GM23248 (cell line): ENCODE measurements at regions not wholly inside any gene's neighbourhood (a gene's known extent, or its start where the extent isn't known, plus 50 kb on each side); places are given as distances from the start of the nearest gene placed in this dataset.
"Not testable (repeated sequence)": the region's sequence is repeated elsewhere in the genome, so short reads cannot be mapped to it uniquely, and the experiment has no call there.

ENCODE experiments used
- DNase-seq: peaks from one replicate; pipeline ENCODE4 v3.0.0-alpha.2; 2015
- H2AFZ ChIP-seq: fragments of 200-600 bp; sonication (generic); 2 replicates; pipeline ENCODE4 v1.6.1; 2016; ENCODE audit warnings: antibody characterized with exemption
- H3F3A ChIP-seq: fragments of 200-600 bp; sonication (generic); 2 replicates; pipeline ENCODE4 v1.6.1; 2016; ENCODE audit warnings: mild to moderate bottlenecking, antibody characterized with exemption, mixed run types; ENCODE audit not compliant: insufficient read depth
- H3K27ac ChIP-seq: fragments of 200-600 bp; sonication (generic); 2 replicates; pipeline ENCODE4 v1.5.1; 2016; ENCODE audit warnings: mild to moderate bottlenecking
- H3K27me3 ChIP-seq: fragments of 200-600 bp; sonication (generic); replicated peaks from 2 replicates; pipeline ENCODE4 v1.6.1; 2016; ENCODE audit warnings: mild to moderate bottlenecking; ENCODE audit not compliant: insufficient read depth
- H3K36me3 ChIP-seq: fragments of 200-600 bp; sonication (generic); 2 replicates; pipeline ENCODE4 v1.6.1; 2016; ENCODE audit warnings: low read depth, mild to moderate bottlenecking
- H3K4me1 ChIP-seq: fragments of 200-600 bp; sonication (generic); 2 replicates; pipeline ENCODE4 v1.6.1; 2016; ENCODE audit warnings: mild to moderate bottlenecking; ENCODE audit not compliant: insufficient read depth
- H3K4me2 ChIP-seq: fragments of 200-600 bp; sonication (generic); one replicate; pipeline ENCODE4 v1.6.1; 2016; ENCODE audit warnings: mild to moderate bottlenecking; ENCODE audit not compliant: unreplicated experiment
- H3K4me3 ChIP-seq: fragments of 200-600 bp; sonication (generic); 2 replicates; pipeline ENCODE4 v1.5.1; 2016; ENCODE audit warnings: mild to moderate bottlenecking
- H3K79me2 ChIP-seq: fragments of 200-600 bp; sonication (generic); 2 replicates; pipeline ENCODE4 v1.6.1; 2016; ENCODE audit warnings: mild to moderate bottlenecking; ENCODE audit not compliant: insufficient read depth
- H3K9ac ChIP-seq: fragments of 200-600 bp; sonication (generic); 2 replicates; pipeline ENCODE4 v1.6.1; 2016; ENCODE audit warnings: mild to moderate bottlenecking
- H3K9me2 ChIP-seq: fragments of 200-600 bp; sonication (generic); 2 replicates; pipeline ENCODE4 v1.6.1; 2016; ENCODE audit warnings: mixed run types, mild to moderate bottlenecking, moderate library complexity; ENCODE audit not compliant: insufficient read depth
- H3K9me3 ChIP-seq: fragments of 200-600 bp; sonication (generic); one replicate; pipeline ENCODE4 v1.6.1; 2017; ENCODE audit warnings: low read depth
- H4K20me1 ChIP-seq: fragments of 200-600 bp; sonication (generic); 2 replicates; pipeline ENCODE4 v1.6.0; 2016; ENCODE audit not compliant: insufficient read depth
- EZH2 ChIP-seq: fragments of 200-600 bp; sonication (generic); IDR thresholded peaks from 2 replicates; pipeline ENCODE4 v1.6.1; 2018; ENCODE audit warnings: antibody characterized with exemption, mild to moderate bottlenecking; ENCODE audit not compliant: insufficient read depth, poor library complexity, severe bottlenecking
- EZH2phosphoT487 ChIP-seq: fragments of 200-600 bp; sonication (generic); IDR thresholded peaks from 2 replicates; pipeline ENCODE4 v1.6.1; 2018; ENCODE audit warnings: antibody characterized with exemption, moderate library complexity, mild to moderate bottlenecking, low read depth; ENCODE audit not compliant: insufficient read depth
- WGBS, 2 experiments: methylation state at CpG; one replicate each; pipeline ENCODE4 v1.1.6; 2015 to 2017; ENCODE audit warnings: low lambda C conversion rate in 2 of 2, low coverage in 1 of 2; ENCODE audit errors: missing lambda C conversion rate in 2 of 2; 5-methylcytosine and 5-hydroxymethylcytosine counted together
- in situ Hi-C: fragments of 300-500 bp; cut with MboI; formaldehyde crosslinking; loops from 2 replicates; pipeline ENCODE4 v1.15.0; 2020

DNA sequence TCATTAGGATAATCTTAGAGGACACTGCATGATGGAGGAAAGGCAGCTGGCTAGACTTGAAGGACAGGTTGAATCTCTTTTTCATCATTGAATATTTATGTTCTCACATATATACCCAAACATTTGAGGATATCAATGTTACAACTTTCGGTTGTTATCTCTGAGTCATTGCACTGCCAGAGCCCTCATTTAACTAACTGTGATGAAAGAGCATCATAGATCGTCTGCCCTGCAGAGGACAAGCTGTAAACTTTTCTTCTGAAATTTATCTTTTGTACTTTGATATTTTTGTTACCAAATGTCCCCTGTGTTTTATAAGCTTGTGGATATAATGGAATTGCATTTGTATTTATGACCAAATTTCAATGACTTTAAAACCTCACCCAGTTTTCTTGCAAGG lies 298.7 kb downstream of the PHF14 start:
- H3K27me3 ChIP-seq = no peaks in the 10 kb centered on the region
- in situ Hi-C loops = no loop called here
- TF ChIP-seq EZH2phosphoT487 (no peak), EZH2 (no peak)

DNA sequence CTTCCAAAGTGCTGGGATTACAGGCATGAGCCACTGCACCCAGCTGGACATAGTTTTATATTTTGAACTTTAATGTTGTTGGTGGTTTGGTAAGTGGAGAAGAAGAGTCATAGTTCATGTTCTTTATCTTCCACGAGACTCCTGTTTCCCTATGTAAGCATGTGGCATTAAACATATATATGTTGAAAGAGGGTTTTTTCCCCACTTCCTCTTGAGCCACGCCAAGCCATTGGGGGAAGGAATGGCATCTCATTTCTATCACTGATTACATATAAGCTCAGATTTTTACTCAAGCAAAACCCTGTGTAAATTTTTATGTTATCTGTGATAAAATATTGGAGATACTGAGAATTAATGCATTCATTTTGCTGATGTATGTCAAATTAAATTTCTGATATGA lies 300.4 kb downstream of the PHF14 start:
- Histone ChIP-seq H3K27ac (no peak overlapping the region), H2AFZ (no peak overlapping the region), H3K36me3 (no peaks in the 10 kb centered on the region), H3K4me3 (no peak overlapping the region), H3F3A (no peaks in the 10 kb centered on the region), H3K9me2 (no peaks in the 10 kb centered on the region), H3K9ac (no peak overlapping the region), H4K20me1 (no peaks in the 10 kb centered on the region), H3K79me2 (no peaks in the 10 kb centered on the region), H3K4me1 (no peaks in the 10 kb centered on the region), H3K9me3 (no peaks in the 10 kb centered on the region), H3K4me2 (no peak overlapping the region), H3K27me3 (no peaks in the 10 kb centered on the region)
- DNase-seq = no peak
- 34 to 36% methylated on average over 2 of the region's 2 CpGs for WGBS, 2 experiments
- in situ Hi-C loops = no loop called here
- TF ChIP-seq EZH2phosphoT487 (no peak), EZH2 (no peak)

More for the DNA sequence above, 298.7 kb downstream of the PHF14 start:
- DNase-seq = no peak
- Histone ChIP-seq H3K9me3 (no peaks in the 10 kb centered on the region), H2AFZ (no peak overlapping the region), H3F3A (no peaks in the 10 kb centered on the region), H3K9ac (no peak overlapping the region), H3K9me2 (no peaks in the 10 kb centered on the region), H3K4me3 (no peak overlapping the region), H3K36me3 (no peaks in the 10 kb centered on the region), H3K4me1 (no peaks in the 10 kb centered on the region), H3K79me2 (no peaks in the 10 kb centered on the region), H3K4me2 (no peak overlapping the region), H3K27ac (no peak overlapping the region), H4K20me1 (no peaks in the 10 kb centered on the region)
- 31 to 39% methylated on average over 2 of the region's 2 CpGs for WGBS, 2 experiments

DNA sequence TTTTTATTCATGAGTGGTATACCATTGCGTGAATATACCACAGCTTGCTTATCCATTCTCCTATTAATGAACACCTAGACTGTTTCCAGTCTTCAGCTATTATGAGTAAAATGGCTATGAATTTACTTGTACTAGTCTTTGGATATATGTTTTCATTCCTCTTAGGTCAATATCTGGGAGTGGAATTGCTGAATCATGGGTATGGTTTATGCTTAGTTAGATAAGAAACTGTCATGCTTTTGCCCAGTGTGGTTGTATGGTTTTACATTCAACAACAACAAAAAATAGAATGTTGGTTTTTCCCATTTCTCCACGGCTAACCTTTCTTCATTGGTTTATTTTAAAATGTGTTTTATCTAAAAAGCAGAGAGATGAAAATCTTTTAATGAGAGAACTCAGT lies 308.3 kb downstream of the PHF14 start:
- Histone ChIP-seq H3K9me2 (no peaks in the 10 kb centered on the region), H3K36me3 (no peaks in the 10 kb centered on the region), H3K27ac (no peak overlapping the region), H3K4me3 (no peak overlapping the region), H2AFZ (no peak overlapping the region), H3K9ac (no peak overlapping the region), H3K79me2 (no peaks in the 10 kb centered on the region), H3F3A (no peaks in the 10 kb centered on the region), H4K20me1 (no peaks in the 10 kb centered on the region), H3K4me1 (no peaks in the 10 kb centered on the region), H3K27me3 (no peaks in the 10 kb centered on the region), H3K9me3 (no peaks in the 10 kb centered on the region), H3K4me2 (no peak overlapping the region)
- in situ Hi-C loops = no loop called here
- no peak for TF ChIP-seq EZH2phosphoT487
- 47 to 53% methylated on average over 2 of the region's 2 CpGs for WGBS, 2 experiments
- no peak for DNase-seq

DNA sequence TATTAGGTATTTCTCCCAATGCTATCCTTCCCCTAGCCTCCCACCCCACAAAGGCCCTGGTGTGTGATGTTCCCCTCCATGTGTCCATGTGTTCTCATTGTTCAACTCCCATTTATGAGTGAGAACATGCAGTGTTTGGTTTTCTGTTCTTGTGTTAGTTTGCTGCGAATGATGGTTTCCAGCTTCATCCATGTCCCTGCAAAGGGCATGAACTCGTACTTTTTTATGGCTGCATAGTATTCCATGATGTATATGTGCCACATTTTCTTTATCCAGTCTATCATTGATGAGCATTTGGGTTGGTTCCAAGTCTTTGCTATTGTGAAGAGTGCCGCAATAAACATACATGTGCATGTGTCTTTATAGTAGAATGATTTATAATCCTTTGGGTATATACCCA lies 309.9 kb downstream of the PHF14 start:
- H3K4me2 ChIP-seq, H4K20me1 ChIP-seq, H3K9ac ChIP-seq, H3F3A ChIP-seq, in situ Hi-C loops, H3K4me1 ChIP-seq, H3K27ac ChIP-seq, DNase-seq, H3K79me2 ChIP-seq, H3K36me3 ChIP-seq, H3K4me3 ChIP-seq, H3K9me3 ChIP-seq, H2AFZ ChIP-seq, H3K27me3 ChIP-seq, H3K9me2 ChIP-seq: not testable (repeated sequence)
- WGBS, 2 experiments = 38 to 47% methylated on average over 3 of the region's 3 CpGs

DNA sequence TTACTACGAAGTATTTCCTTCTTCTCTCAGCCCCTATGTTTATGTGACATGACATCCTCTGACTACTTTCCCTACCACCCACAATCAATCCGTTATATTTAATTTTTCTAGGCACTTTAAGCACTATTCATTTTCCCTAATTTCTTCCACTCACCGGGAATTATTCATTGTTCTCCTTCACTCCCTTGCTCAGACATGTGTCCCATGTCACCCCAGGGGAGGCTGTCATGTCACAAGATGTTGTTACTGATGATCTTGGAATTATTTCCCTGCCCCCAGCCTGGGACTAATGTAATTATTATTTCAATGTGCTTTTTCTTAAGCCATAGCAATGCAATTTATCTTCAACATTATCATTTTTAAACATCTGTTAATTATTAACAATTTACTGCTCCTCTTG lies 317.2 kb downstream of the PHF14 start:
- H3F3A ChIP-seq = no peaks in the 10 kb centered on the region
- no peak overlapping the region for H3K4me2 ChIP-seq
- no peaks in the 10 kb centered on the region for H4K20me1 ChIP-seq
- H3K36me3 ChIP-seq = no peaks in the 10 kb centered on the region
- no peak for DNase-seq
- no peaks in the 10 kb centered on the region for H3K4me1 ChIP-seq
- no peak overlapping the region for H2AFZ ChIP-seq
- H3K27ac ChIP-seq = no peak overlapping the region
- H3K79me2 ChIP-seq = no peaks in the 10 kb centered on the region
- H3K27me3 ChIP-seq = no peaks in the 10 kb centered on the region
- H3K4me3 ChIP-seq = no peak overlapping the region
- WGBS, 2 experiments = 24 to 25% methylated on average over 3 of the region's 3 CpGs
- in situ Hi-C loops = no loop called here
- no peaks in the 10 kb centered on the region for H3K9me2 ChIP-seq
- H3K9ac ChIP-seq = no peak overlapping the region
- H3K9me3 ChIP-seq = no peaks in the 10 kb centered on the region
- TF ChIP-seq EZH2 (no peak), EZH2phosphoT487 (no peak)
